H9 (cell line): ENCODE measurements at regions not wholly inside any gene's neighbourhood (a gene's known extent, or its start where the extent isn't known, plus 50 kb on each side); places are given as distances from the start of the nearest gene placed in this dataset.
"Not testable (repeated sequence)": the region's sequence is repeated elsewhere in the genome, so short reads cannot be mapped to it uniquely, and the experiment has no call there.

Experiments
- DNase-seq: peaks from one replicate; pipeline ENCODE4 v3.0.0-alpha.2; 2017
- H2AFZ ChIP-seq: one replicate; pipeline ENCODE4 v1.6.1; 2013; ENCODE audit warnings: mild to moderate bottlenecking, low read length, control low read depth, moderate library complexity
- H2AK5ac ChIP-seq: 2 replicates; pipeline ENCODE4 v1.6.1; 2013; ENCODE audit warnings: low read length, control low read depth, mixed read lengths; ENCODE audit not compliant: insufficient read length
- H2BK120ac ChIP-seq: one replicate; pipeline ENCODE4 v1.6.1; 2013; ENCODE audit warnings: low read depth, mild to moderate bottlenecking, low read length, control low read depth, inconsistent platforms; ENCODE audit not compliant: poor library complexity, severe bottlenecking
- H2BK12ac ChIP-seq: 2 replicates; pipeline ENCODE4 v1.6.1; 2013; ENCODE audit warnings: low read length, control low read depth, mixed read lengths, low read depth; ENCODE audit not compliant: insufficient read length
- H2BK15ac ChIP-seq: 2 replicates; pipeline ENCODE4 v1.6.1; 2013; ENCODE audit warnings: low read depth, low read length, control low read depth
- H2BK20ac ChIP-seq: one replicate; pipeline ENCODE4 v1.6.1; 2013; ENCODE audit warnings: low read depth, mild to moderate bottlenecking, low read length, control low read depth, inconsistent platforms; ENCODE audit not compliant: poor library complexity, severe bottlenecking
- H2BK5ac ChIP-seq: 2 replicates; pipeline ENCODE4 v1.6.1; 2013; ENCODE audit warnings: low read length, control low read depth, mixed read lengths; ENCODE audit not compliant: insufficient read length
- H3K14ac ChIP-seq: 2 replicates; pipeline ENCODE4 v1.6.1; 2013; ENCODE audit warnings: low read length, control low read depth; ENCODE audit not compliant: insufficient read depth
- H3K18ac ChIP-seq: 2 replicates; pipeline ENCODE4 v1.6.1; 2013; ENCODE audit warnings: low read depth, mild to moderate bottlenecking, mixed read lengths, low read length, control low read depth; ENCODE audit not compliant: insufficient read length
- H3K23ac ChIP-seq: 2 replicates; pipeline ENCODE4 v1.6.1; 2013; ENCODE audit warnings: low read length, control low read depth, mixed read lengths, low read depth; ENCODE audit not compliant: insufficient read length
- H3K23me2 ChIP-seq: 2 replicates; pipeline ENCODE4 v1.6.1; 2013; ENCODE audit warnings: low read depth, mild to moderate bottlenecking, mixed read lengths, low read length, control low read depth; ENCODE audit not compliant: insufficient read length, poor library complexity, severe bottlenecking
- H3K27ac ChIP-seq: 2 replicates; pipeline ENCODE4 v1.5.1; 2013; ENCODE audit warnings: low read length, control low read depth, mixed read lengths, low read depth; ENCODE audit not compliant: insufficient read length
- H3K27me3 ChIP-seq: 2 replicates; pipeline ENCODE4 v1.6.1; 2013; ENCODE audit warnings: low read length, control low read depth, inconsistent platforms; ENCODE audit not compliant: insufficient read depth
- H3K4ac ChIP-seq: 2 replicates; pipeline ENCODE4 v1.6.1; 2013; ENCODE audit warnings: low read depth, mild to moderate bottlenecking, control low read depth, inconsistent platforms, low read length, moderate library complexity
- H3K4me1 ChIP-seq: 2 replicates; pipeline ENCODE4 v1.6.1; 2013; ENCODE audit warnings: low read length, control low read depth, inconsistent platforms; ENCODE audit not compliant: insufficient read depth
- H3K4me2 ChIP-seq: 2 replicates; pipeline ENCODE4 v1.6.1; 2013; ENCODE audit warnings: low read length, control low read depth, mixed read lengths; ENCODE audit not compliant: insufficient read length, insufficient read depth
- H3K56ac ChIP-seq: 2 replicates; pipeline ENCODE4 v1.6.1; 2013; ENCODE audit warnings: low read depth, mild to moderate bottlenecking, mixed read lengths, low read length, control low read depth; ENCODE audit not compliant: insufficient read length
- H3K79me1 ChIP-seq: 2 replicates; pipeline ENCODE4 v1.6.1; 2013; ENCODE audit warnings: low read depth, mild to moderate bottlenecking, moderate library complexity, low read length, control low read depth, inconsistent platforms; ENCODE audit not compliant: insufficient read depth, poor library complexity, severe bottlenecking
- H3K79me2 ChIP-seq: 2 replicates; pipeline ENCODE4 v1.6.1; 2013; ENCODE audit warnings: low read length, control low read depth, inconsistent platforms; ENCODE audit not compliant: insufficient read depth
- H3K9ac ChIP-seq: 2 replicates; pipeline ENCODE4 v1.6.1; 2013; ENCODE audit warnings: low read length, control low read depth, mixed read lengths; ENCODE audit not compliant: insufficient read length; ENCODE audit errors: extremely low read depth
- H3K9me3 ChIP-seq: one replicate; pipeline ENCODE4 v1.6.1; 2013; ENCODE audit warnings: low read depth, low read length, inconsistent platforms; ENCODE audit not compliant: control insufficient read depth
- H3T11ph ChIP-seq: one replicate; pipeline ENCODE4 v1.6.1; 2013; ENCODE audit warnings: mild to moderate bottlenecking, low read length, control low read depth, inconsistent platforms
- H4K20me1 ChIP-seq: one replicate; pipeline ENCODE4 v1.6.1; 2013; ENCODE audit not compliant: control insufficient read depth, insufficient read length, insufficient read depth
- H4K5ac ChIP-seq: 2 replicates; pipeline ENCODE4 v1.6.1; 2013; ENCODE audit warnings: low read depth, mild to moderate bottlenecking, mixed read lengths, low read length, control low read depth; ENCODE audit not compliant: insufficient read length
- H4K8ac ChIP-seq: replicated peaks from 2 replicates; pipeline ENCODE4 v1.6.1; 2013; ENCODE audit warnings: low read length, control low read depth, mixed read lengths, low read depth; ENCODE audit not compliant: insufficient read length
- H4K91ac ChIP-seq: 2 replicates; pipeline ENCODE4 v1.6.1; 2013; ENCODE audit warnings: low read depth, mild to moderate bottlenecking, moderate library complexity, mixed read lengths, low read length, control low read depth; ENCODE audit not compliant: insufficient read length
- H3K27ac Mint-ChIP-seq, 3 experiments: 2 replicates in 2 of 3; 3 replicates in 1 of 3; pipeline ENCODE4 v1.8.0; 2020 to 2021; ENCODE audit warnings: mixed read lengths in 3 of 3, mild to moderate bottlenecking in 1 of 3, moderate library complexity in 1 of 3
- H3K27me3 Mint-ChIP-seq: 2 replicates; pipeline ENCODE4 v1.8.0; 2021; ENCODE audit warnings: low read depth, mild to moderate bottlenecking, moderate library complexity, mixed read lengths
- H3K36me3 Mint-ChIP-seq, 3 experiments: 2 replicates in 2 of 3; 3 replicates in 1 of 3; pipeline ENCODE4 v1.8.0; 2020 to 2021; ENCODE audit warnings: low read depth in 3 of 3, mixed read lengths in 3 of 3; ENCODE audit not compliant: insufficient read depth in 1 of 3
- H3K4me1 Mint-ChIP-seq, 2 experiments: 2 replicates each; pipeline ENCODE4 v1.8.0; 2020; ENCODE audit warnings: mixed read lengths in 2 of 2
- H3K4me3 Mint-ChIP-seq, 2 experiments: 2 replicates in 1 of 2; 3 replicates in 1 of 2; pipeline ENCODE4 v1.8.0; 2020 to 2021; ENCODE audit warnings: mild to moderate bottlenecking in 2 of 2, mixed read lengths in 2 of 2, moderate library complexity in 1 of 2
- H3K9me3 Mint-ChIP-seq, 2 experiments: 2 replicates in 1 of 2; 3 replicates in 1 of 2; pipeline ENCODE4 v1.8.0; 2020; ENCODE audit warnings: mild to moderate bottlenecking in 2 of 2, mixed read lengths in 2 of 2, moderate library complexity in 1 of 2
- WGBS: extraction: QIAGEN DNeasy Blood & Tissue Kit; methylation state at CpG from one replicate; pipeline ENCODE4 v1.1.7; 2013; ENCODE audit warnings: missing lambda C conversion rate, low lambda C conversion rate, mixed read lengths; ENCODE audit not compliant: insufficient read length; ENCODE audit errors: extremely low coverage; 5-methylcytosine and 5-hydroxymethylcytosine counted together

DNA sequence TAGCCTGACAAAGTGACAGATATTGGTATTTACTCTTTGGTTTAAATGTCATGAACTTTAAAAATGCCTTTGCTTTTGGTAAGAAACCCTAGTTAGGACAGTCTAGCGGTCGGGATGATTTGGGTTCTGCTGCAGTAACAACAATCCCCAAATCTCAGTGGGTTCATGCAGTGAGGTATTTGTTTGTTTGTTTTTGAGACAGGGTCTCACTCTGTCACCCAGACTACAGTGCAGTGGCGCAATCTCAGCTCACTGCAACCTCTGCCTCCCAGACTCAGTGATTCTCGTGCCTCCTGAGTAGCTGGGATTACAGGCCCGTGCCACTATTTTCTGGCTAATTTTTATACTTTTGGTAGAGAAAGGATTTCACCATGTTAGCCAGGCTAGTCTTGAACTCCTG lies 65.2 kb upstream of the EEF2KMT start:
- H3K9me3 Mint-ChIP-seq, result peaks cover 16 to 18% of the 10 kb centered on the region in 2 experiments
- not testable (repeated sequence) for DNase-seq

GRCh38 chr16:5161888-5162287 lies 64.3 kb upstream of the EEF2KMT start:
- not testable (repeated sequence) for DNase-seq, H3K18ac ChIP-seq, H2AFZ ChIP-seq, H3K4ac ChIP-seq, H2BK120ac ChIP-seq, H3K27ac ChIP-seq, H2BK5ac ChIP-seq, H2AK5ac ChIP-seq, H4K5ac ChIP-seq, H3K23me2 ChIP-seq, H3K4me1 ChIP-seq, H3K9ac ChIP-seq, H3K27me3 ChIP-seq, H3K79me2 ChIP-seq, H4K20me1 ChIP-seq, H3K27ac Mint-ChIP-seq, H2BK20ac ChIP-seq, H3K23ac ChIP-seq, H3K27me3 Mint-ChIP-seq, H3K4me3 Mint-ChIP-seq, H4K8ac ChIP-seq, H3K9me3 ChIP-seq, H2BK12ac ChIP-seq, H3K4me2 ChIP-seq, H2BK15ac ChIP-seq, H3K79me1 ChIP-seq, H3K14ac ChIP-seq, H3T11ph ChIP-seq, H4K91ac ChIP-seq, H3K56ac ChIP-seq
- peaks cover 5 to 18% (median 7%) of the 10 kb centered on the region in 3 experiments; a peak in 6 of 7 replicates for H3K36me3 Mint-ChIP-seq
- no CpG with 5 or more reads among the region's 6 CpGs for WGBS
- H3K4me1 Mint-ChIP-seq, result peaks cover 8 to 19% of the 10 kb centered on the region in 2 experiments
- peaks cover 16 to 18% of the 10 kb centered on the region in 2 experiments for H3K9me3 Mint-ChIP-seq

More for the DNA sequence above, 65.2 kb upstream of the EEF2KMT start:
- H4K20me1 ChIP-seq, H3K27ac ChIP-seq, H3K79me2 ChIP-seq, H2AK5ac ChIP-seq, H3K56ac ChIP-seq, H2BK20ac ChIP-seq, H2BK12ac ChIP-seq, H3K14ac ChIP-seq, H3K4me2 ChIP-seq, H2BK120ac ChIP-seq, H3K27me3 ChIP-seq, H3T11ph ChIP-seq, H4K91ac ChIP-seq, H3K23ac ChIP-seq, H2BK15ac ChIP-seq, H3K79me1 ChIP-seq, H3K18ac ChIP-seq, H2BK5ac ChIP-seq, H3K4me1 ChIP-seq, H3K9me3 ChIP-seq, H3K27ac Mint-ChIP-seq, H3K4ac ChIP-seq, H2AFZ ChIP-seq, H4K8ac ChIP-seq, H3K23me2 ChIP-seq, H3K9ac ChIP-seq, H3K4me3 Mint-ChIP-seq, H4K5ac ChIP-seq: not testable (repeated sequence)
- Mint-ChIP-seq H3K4me1 (peaks cover 16 to 27% of the 10 kb centered on the region in 2 experiments), H3K27me3 (peaks cover 10% of the 10 kb centered on the region), H3K36me3 (peaks cover 5 to 18% (median 7%) of the 10 kb centered on the region in 3 experiments; a peak in 6 of 7 replicates)
- no CpG with 5 or more reads among the region's 5 CpGs for WGBS
